Fibroblast of skin of right quadriceps (primary cell): ENCODE measurements at regions not wholly inside any gene's neighbourhood (a gene's known extent, or its start where the extent isn't known, plus 50 kb on each side); places are given as distances from the start of the nearest gene placed in this dataset.
A peak's percentile ranks its signal among the peaks of the same experiment; 100 is the strongest.

Source experiments
- DNase-seq: peaks from one replicate; pipeline ENCODE4 v3.0.0-alpha.2; 2013

DNA sequence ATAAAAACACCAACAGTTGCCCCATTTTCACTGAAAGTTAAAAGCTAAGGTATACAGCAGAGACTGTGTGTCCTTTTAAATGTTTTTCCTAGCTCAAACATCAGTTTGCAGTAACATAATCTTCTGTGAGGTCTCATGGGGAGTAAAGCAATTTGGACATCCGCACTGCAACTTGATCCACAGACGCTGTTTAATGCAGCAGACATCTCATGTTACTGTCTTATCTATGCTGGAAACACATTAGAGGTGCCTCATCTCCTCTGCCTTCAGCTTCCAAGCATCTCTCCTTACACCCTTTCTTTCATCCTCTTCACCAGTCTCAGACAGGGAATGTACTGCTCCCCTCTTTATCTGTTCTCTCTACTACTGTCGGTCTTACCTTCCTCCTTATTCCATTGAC lies 53.7 kb upstream of the ATP11B start:
- DNase-seq, result peak; percentile 60

DNA sequence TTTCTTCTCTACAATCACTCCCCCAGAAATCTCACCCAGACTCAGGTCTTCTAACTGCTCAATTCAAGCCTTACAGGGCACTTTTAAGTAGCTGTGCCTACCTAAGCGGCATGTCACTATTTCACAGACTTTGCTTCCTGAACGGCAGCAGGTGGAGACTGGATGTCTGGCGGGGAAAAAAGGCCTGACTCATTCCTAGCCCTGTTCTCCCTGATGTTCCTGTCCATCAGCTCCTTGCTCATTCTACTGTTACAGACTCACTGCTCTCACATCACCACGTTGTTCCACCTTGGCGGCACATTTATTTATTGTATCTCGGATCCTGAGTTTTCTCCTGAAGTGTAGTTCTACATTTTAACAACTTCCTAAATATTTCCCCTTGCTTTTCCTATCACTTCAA lies 52.6 kb upstream of the ATP11B start:
- DNase-seq, result no peak

DNA sequence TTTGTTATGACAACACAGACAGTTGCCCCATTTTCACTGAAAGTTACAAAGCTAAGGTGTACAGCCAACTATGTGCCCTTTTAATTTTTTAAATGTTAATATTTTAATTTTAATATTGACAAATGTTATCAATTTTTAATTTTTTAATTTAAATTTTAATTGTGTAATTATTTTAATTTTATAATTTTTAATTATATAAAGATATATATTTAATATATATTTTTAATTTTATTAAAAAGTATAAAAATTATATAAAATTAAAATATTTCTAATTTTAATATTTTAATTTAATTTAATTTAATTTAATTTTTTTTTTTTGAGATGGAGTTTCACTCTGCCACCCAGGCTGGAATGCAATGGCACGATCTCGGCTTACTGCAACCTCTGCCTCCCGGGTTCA lies 52.1 kb upstream of the ATP11B start:
- no peak for DNase-seq
